GM12874 (cell line): ENCODE measurements at regions not wholly inside any gene's neighbourhood (a gene's known extent, or its start where the extent isn't known, plus 50 kb on each side); places are given as distances from the start of the nearest gene placed in this dataset.

ENCODE experiments used
- CTCF ChIP-seq: IDR thresholded peaks from 2 replicates; pipeline ENCODE4 v1.5.1; 2011; ENCODE audit warnings: low read depth, mild to moderate bottlenecking, control low read depth, low read length, moderate library complexity; ENCODE audit not compliant: insufficient read depth

- TF ChIP-seq CTCF, result no peak
These were observed 113.5 kb downstream of the RAP2B start for GRCh38 chr3:153275514-153275913.

DNA sequence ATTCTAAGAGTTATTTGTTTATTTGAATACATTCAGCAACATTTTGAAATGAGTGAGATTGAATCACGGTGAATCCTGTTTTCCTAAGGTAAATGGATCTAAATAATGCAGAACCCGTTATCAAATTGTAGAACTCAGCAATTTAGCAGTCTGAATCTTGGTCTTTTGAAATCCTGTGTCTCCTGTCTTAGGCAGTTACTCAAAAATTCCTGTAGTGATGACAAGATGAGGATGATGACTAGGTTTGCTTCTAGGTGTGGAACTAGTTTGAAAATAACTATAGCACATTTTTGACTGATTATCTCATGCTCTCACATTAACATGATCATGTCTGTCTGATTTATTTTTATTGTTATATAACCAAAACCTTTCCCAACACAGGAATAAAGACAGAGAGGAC is 115.0 kb downstream of the RAP2B start:
- TF ChIP-seq CTCF, result no peak

- no peak for TF ChIP-seq CTCF
These were observed 120.3 kb downstream of the RAP2B start for GRCh38 chr3:153282355-153282754.

- TF ChIP-seq CTCF, result no peak
These were observed 122.4 kb downstream of the RAP2B start for GRCh38 chr3:153284282-153284938.

- TF ChIP-seq CTCF, result no peak
These were observed 123.2 kb downstream of the RAP2B start for GRCh38 chr3:153285194-153285641.

DNA sequence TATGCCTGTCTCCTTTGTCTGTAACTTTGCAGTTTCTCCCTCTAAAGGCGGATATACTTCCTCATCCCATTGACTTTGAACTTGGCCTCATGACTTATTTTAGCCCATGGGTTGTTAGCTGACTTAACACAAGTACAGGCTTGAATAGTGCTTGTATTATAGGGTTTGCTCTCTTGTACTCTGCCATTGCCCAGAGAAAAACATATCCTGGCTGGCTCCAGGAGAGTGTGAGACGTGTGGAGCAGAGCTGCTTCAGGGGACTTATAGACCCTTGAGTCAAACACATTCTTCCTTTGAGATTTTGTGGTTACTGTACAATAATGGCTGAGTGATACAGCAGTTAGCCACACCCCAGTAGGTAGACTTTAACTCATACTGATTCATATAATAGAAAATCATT is 124.0 kb downstream of the RAP2B start:
- TF ChIP-seq CTCF, result no peak

GRCh38 chr3:153287017-153287416 is 125.0 kb downstream of the RAP2B start:
- TF ChIP-seq CTCF, result no peak
